GM19239 (cell line): ENCODE measurements at regions not wholly inside any gene's neighbourhood (a gene's known extent, or its start where the extent isn't known, plus 50 kb on each side); places are given as distances from the start of the nearest gene placed in this dataset.

ENCODE experiments used
- DNase-seq: peaks from one replicate; pipeline ENCODE4 v3.0.0; 2011; ENCODE audit warnings: low spot score; ENCODE audit not compliant: insufficient read length
- FAIRE-seq: peaks from 2 replicates; lab custom pipeline; 2011; peaks lifted over from hg19 to GRCh38; lab: Jason Lieb, UNC

- FAIRE-seq (no peak), DNase-seq (no peak)
Observed at GRCh38 chr9:108569624-108570023, 286.2 kb downstream of the ACTL7B start.

- FAIRE-seq, result no peak
- no peak for DNase-seq
Observed at GRCh38 chr9:108568093-108568492, 287.7 kb downstream of the ACTL7B start.

- DNase-seq (no peak), FAIRE-seq (no peak)
Observed at GRCh38 chr9:108567571-108567970, 288.2 kb downstream of the ACTL7B start.

- peak; percentile 30 for DNase-seq
- peak; percentile 91 for FAIRE-seq
Observed at GRCh38 chr9:108565651-108566378, 290.0 kb downstream of the ACTL7B start.

GRCh38 chr9:108562176-108562575 is 293.6 kb downstream of the ACTL7B start:
- no peak for FAIRE-seq
- DNase-seq, result no peak

GRCh38 chr9:108559432-108559831 is 296.4 kb downstream of the ACTL7B start:
- no peak for FAIRE-seq
- DNase-seq, result no peak

- DNase-seq (no peak), FAIRE-seq (no peak)
Observed at GRCh38 chr9:108554831-108555230, 301.0 kb downstream of the ACTL7B start.

GRCh38 chr9:108553111-108553635 is 302.6 kb downstream of the ACTL7B start:
- DNase-seq (no peak), FAIRE-seq (no peak)

GRCh38 chr9:108552459-108553040 is 303.2 kb downstream of the ACTL7B start:
- DNase-seq, result no peak
- no peak for FAIRE-seq

- FAIRE-seq (no peak), DNase-seq (no peak)
Observed at GRCh38 chr9:108551030-108551841, 304.6 kb downstream of the ACTL7B start.

- DNase-seq, result no peak
- no peak for FAIRE-seq
Observed at GRCh38 chr9:108550106-108550505, 305.7 kb downstream of the ACTL7B start.

- FAIRE-seq (no peak), DNase-seq (no peak)
Observed at GRCh38 chr9:108549184-108549583, 306.6 kb downstream of the ACTL7B start.

- no peak for FAIRE-seq
- no peak for DNase-seq
Observed at GRCh38 chr9:108547411-108548135, 308.2 kb downstream of the ACTL7B start.

GRCh38 chr9:108546215-108546614 is 309.6 kb downstream of the ACTL7B start:
- DNase-seq (no peak), FAIRE-seq (no peak)

- DNase-seq (no peak), FAIRE-seq (no peak)
Observed at GRCh38 chr9:108545436-108545835, 310.4 kb downstream of the ACTL7B start.

GRCh38 chr9:108544866-108545265 is 310.9 kb downstream of the ACTL7B start:
- DNase-seq, result no peak

GRCh38 chr9:108543251-108543778 is 312.5 kb downstream of the ACTL7B start:
- DNase-seq (no peak), FAIRE-seq (no peak)

More at GRCh38 chr9:108544866-108545265, 310.9 kb downstream of the ACTL7B start:
- FAIRE-seq, result no peak

GRCh38 chr9:108537756-108538155 is 318.0 kb downstream of the ACTL7B start:
- no peak for FAIRE-seq
- DNase-seq, result no peak

- DNase-seq, result no peak
- FAIRE-seq, result no peak
Observed at GRCh38 chr9:108536836-108537601, 318.8 kb downstream of the ACTL7B start.
